HEK293 (cell line): ENCODE measurements at regions not wholly inside any gene's neighbourhood (a gene's known extent, or its start where the extent isn't known, plus 50 kb on each side); places are given as distances from the start of the nearest gene placed in this dataset.

Source experiments
- ZNF248 ChIP-seq: fragments of 450-650 bp; formaldehyde crosslinking; IDR thresholded peaks from 2 replicates; pipeline ENCODE4 v1.5.1; 2017; ENCODE audit warnings: missing biosample characterization, missing genetic modification characterization
- ZNF416 ChIP-seq: fragments of 450-650 bp; formaldehyde crosslinking; IDR thresholded peaks from 2 replicates; pipeline ENCODE4 v1.5.1; 2016; ENCODE audit warnings: missing biosample characterization, missing genetic modification characterization
- ZNF549 ChIP-seq: fragments of 450-650 bp; IDR thresholded peaks from 2 replicates; pipeline ENCODE4 v1.5.1; 2018; ENCODE audit warnings: missing biosample characterization, missing genetic modification characterization, mild to moderate bottlenecking, inconsistent platforms, moderate library complexity
- ZNF76 ChIP-seq: fragments of 450-650 bp; formaldehyde crosslinking; IDR thresholded peaks from 2 replicates; pipeline ENCODE4; 2016; ENCODE audit warnings: low read depth, missing biosample characterization, missing genetic modification characterization, borderline replicate concordance
- TF ChIP-seq, protein P1 (sequence below): fragments of 450-650 bp; formaldehyde crosslinking; IDR thresholded peaks from 2 replicates; pipeline ENCODE4 v1.5.1; 2016; ENCODE audit warnings: missing biosample characterization, missing genetic modification characterization
- TF ChIP-seq, protein P2 (sequence below): fragments of 450-650 bp; formaldehyde crosslinking; IDR thresholded peaks from 2 replicates; pipeline ENCODE4 v1.5.1; 2016; ENCODE audit warnings: missing biosample characterization, missing genetic modification characterization

DNA sequence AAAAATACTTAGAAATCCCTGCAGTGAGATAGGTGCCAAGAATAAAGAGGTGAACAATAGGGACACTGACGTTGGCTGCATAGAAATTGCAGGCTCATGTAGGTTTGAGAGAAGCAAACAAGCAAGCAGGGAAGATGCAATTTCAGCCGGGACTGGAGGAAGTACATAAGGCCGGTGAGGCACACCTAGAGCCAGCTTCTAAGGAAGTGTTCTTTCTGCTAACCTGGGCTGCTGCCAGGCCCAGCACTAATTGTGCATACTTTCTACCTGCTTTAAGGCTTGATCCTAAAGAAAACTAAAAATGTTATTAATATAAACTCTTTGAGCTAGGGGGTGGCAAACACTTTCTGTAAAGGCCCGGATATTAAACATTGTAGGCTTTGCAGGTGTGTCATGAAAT is 71.0 kb downstream of the LMO4 start:
- TF ChIP-seq ZNF76 (tag by site-specific recombination) (no peak), ZNF549 (tag by site-specific recombination) (no peak), ZNF416 (tag by site-specific recombination) (no peak), ZNF248 (tag by site-specific recombination) (no peak)
- TF ChIP-seq, protein P1, sequence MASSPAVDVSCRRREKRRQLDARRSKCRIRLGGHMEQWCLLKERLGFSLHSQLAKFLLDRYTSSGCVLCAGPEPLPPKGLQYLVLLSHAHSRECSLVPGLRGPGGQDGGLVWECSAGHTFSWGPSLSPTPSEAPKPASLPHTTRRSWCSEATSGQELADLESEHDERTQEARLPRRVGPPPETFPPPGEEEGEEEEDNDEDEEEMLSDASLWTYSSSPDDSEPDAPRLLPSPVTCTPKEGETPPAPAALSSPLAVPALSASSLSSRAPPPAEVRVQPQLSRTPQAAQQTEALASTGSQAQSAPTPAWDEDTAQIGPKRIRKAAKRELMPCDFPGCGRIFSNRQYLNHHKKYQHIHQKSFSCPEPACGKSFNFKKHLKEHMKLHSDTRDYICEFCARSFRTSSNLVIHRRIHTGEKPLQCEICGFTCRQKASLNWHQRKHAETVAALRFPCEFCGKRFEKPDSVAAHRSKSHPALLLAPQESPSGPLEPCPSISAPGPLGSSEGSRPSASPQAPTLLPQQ (tag by site-specific recombination) = no peak
- TF ChIP-seq, protein P2, sequence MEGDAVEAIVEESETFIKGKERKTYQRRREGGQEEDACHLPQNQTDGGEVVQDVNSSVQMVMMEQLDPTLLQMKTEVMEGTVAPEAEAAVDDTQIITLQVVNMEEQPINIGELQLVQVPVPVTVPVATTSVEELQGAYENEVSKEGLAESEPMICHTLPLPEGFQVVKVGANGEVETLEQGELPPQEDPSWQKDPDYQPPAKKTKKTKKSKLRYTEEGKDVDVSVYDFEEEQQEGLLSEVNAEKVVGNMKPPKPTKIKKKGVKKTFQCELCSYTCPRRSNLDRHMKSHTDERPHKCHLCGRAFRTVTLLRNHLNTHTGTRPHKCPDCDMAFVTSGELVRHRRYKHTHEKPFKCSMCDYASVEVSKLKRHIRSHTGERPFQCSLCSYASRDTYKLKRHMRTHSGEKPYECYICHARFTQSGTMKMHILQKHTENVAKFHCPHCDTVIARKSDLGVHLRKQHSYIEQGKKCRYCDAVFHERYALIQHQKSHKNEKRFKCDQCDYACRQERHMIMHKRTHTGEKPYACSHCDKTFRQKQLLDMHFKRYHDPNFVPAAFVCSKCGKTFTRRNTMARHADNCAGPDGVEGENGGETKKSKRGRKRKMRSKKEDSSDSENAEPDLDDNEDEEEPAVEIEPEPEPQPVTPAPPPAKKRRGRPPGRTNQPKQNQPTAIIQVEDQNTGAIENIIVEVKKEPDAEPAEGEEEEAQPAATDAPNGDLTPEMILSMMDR (tag by site-specific recombination) = no peak
